Glutamatergic neuron (in vitro differentiated cells): ENCODE measurements at regions not wholly inside any gene's neighbourhood (a gene's known extent, or its start where the extent isn't known, plus 50 kb on each side); places are given as distances from the start of the nearest gene placed in this dataset.

Source experiments
- DNase-seq: peaks from one replicate; pipeline ENCODE4 v3.0.0; 2022
- H3K27ac Mint-ChIP-seq: one replicate; pipeline ENCODE4 v1.8.0; 2020; ENCODE audit warnings: mild to moderate bottlenecking, mixed read lengths, inconsistent platforms; ENCODE audit not compliant: unreplicated experiment
- H3K27me3 Mint-ChIP-seq: one replicate; pipeline ENCODE4 v1.8.0; 2020; ENCODE audit warnings: mild to moderate bottlenecking, moderate library complexity, mixed read lengths, inconsistent platforms; ENCODE audit not compliant: unreplicated experiment
- H3K36me3 Mint-ChIP-seq: one replicate; pipeline ENCODE4 v1.8.0; 2020; ENCODE audit warnings: mild to moderate bottlenecking, mixed read lengths, inconsistent platforms; ENCODE audit not compliant: unreplicated experiment
- H3K4me1 Mint-ChIP-seq: one replicate; pipeline ENCODE4 v1.8.0; 2020; ENCODE audit warnings: mild to moderate bottlenecking, low read depth, mixed read lengths, inconsistent platforms; ENCODE audit not compliant: unreplicated experiment
- H3K4me3 Mint-ChIP-seq: one replicate; pipeline ENCODE4 v1.8.0; 2020; ENCODE audit warnings: mild to moderate bottlenecking, mixed read lengths, inconsistent platforms; ENCODE audit not compliant: unreplicated experiment
- H3K9me3 Mint-ChIP-seq: one replicate; pipeline ENCODE4 v1.8.0; 2020; ENCODE audit warnings: mild to moderate bottlenecking, moderate library complexity, mixed read lengths, inconsistent platforms; ENCODE audit not compliant: unreplicated experiment
- TF ChIP-seq, protein P1 (sequence below): fragments of 200-600 bp; sonication (generic); IDR thresholded peaks from one replicate; pipeline ENCODE4 v1.5.0; 2021; ENCODE audit not compliant: partially characterized antibody, unreplicated experiment

DNA sequence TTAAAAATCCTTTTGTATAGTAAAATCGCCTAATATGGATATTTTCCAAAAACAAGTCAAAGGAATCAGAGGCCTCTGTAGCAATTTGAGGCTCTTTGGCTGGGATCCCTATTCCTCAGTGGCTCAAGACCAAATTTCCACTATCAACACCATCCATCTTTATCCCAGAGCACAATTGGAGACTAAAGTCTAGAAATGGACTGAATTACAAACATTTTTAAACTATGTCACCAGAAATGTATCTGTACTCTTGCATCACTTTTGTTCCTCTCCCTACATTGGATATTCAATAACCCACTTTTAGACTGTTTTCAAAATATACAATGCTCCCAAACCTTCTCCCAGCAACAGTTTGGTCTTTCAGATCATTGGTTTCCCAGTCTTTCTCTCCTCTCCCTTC lies 140.4 kb upstream of the KLHL29 start:
- Mint-ChIP-seq H3K4me1 (peaks cover 22% of the 10 kb centered on the region), H3K27me3 (peaks cover 7% of the 10 kb centered on the region), H3K4me3 (no peak overlapping the region), H3K9me3 (peaks cover 7% of the 10 kb centered on the region), H3K36me3 (no peaks in the 10 kb centered on the region), H3K27ac (no peak overlapping the region)
- TF ChIP-seq, protein P1, sequence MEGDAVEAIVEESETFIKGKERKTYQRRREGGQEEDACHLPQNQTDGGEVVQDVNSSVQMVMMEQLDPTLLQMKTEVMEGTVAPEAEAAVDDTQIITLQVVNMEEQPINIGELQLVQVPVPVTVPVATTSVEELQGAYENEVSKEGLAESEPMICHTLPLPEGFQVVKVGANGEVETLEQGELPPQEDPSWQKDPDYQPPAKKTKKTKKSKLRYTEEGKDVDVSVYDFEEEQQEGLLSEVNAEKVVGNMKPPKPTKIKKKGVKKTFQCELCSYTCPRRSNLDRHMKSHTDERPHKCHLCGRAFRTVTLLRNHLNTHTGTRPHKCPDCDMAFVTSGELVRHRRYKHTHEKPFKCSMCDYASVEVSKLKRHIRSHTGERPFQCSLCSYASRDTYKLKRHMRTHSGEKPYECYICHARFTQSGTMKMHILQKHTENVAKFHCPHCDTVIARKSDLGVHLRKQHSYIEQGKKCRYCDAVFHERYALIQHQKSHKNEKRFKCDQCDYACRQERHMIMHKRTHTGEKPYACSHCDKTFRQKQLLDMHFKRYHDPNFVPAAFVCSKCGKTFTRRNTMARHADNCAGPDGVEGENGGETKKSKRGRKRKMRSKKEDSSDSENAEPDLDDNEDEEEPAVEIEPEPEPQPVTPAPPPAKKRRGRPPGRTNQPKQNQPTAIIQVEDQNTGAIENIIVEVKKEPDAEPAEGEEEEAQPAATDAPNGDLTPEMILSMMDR = no peak
- DNase-seq = no peak

GRCh38 chr2:23246992-23247683 lies 137.8 kb upstream of the KLHL29 start:
- peaks cover 1% of the 10 kb centered on the region for H3K9me3 Mint-ChIP-seq
- no peak overlapping the region for H3K27ac Mint-ChIP-seq
- TF ChIP-seq, protein P1 = no peak
- no peak for DNase-seq
- no peak overlapping the region for H3K4me3 Mint-ChIP-seq
- peaks cover 4% of the 10 kb centered on the region for H3K4me1 Mint-ChIP-seq
- no peaks in the 10 kb centered on the region for H3K27me3 Mint-ChIP-seq
- H3K36me3 Mint-ChIP-seq = no peaks in the 10 kb centered on the region

DNA sequence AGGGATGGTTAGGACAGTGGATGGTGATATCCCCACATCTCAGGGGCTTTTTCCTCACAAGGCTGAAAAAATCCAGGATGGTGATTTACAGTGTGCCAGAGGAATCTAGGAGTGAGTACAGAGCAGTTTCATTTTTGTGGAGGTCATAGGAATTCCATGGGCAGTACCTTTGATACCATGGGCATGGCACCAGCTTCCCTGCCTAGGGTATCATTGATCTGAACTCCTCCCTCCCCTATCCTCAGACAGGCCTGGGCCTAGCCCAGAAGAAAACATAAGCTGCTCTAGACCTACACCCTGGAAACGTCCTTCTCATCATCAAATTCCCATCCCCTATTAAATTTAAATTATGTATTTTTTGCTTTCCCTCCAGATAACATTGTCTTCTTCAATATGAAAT lies 136.3 kb upstream of the KLHL29 start:
- no peak for DNase-seq
- H3K36me3 Mint-ChIP-seq = no peaks in the 10 kb centered on the region
- H3K4me3 Mint-ChIP-seq = no peak overlapping the region

GRCh38 chr2:23249348-23249747 lies 135.6 kb upstream of the KLHL29 start:
- Mint-ChIP-seq H3K4me1 (no peaks in the 10 kb centered on the region), H3K9me3 (peaks cover 1% of the 10 kb centered on the region), H3K36me3 (no peaks in the 10 kb centered on the region), H3K4me3 (no peak overlapping the region), H3K27me3 (no peaks in the 10 kb centered on the region), H3K27ac (no peak overlapping the region)
- TF ChIP-seq, protein P1 = no peak
- DNase-seq = no peak

More for the DNA sequence above, 136.3 kb upstream of the KLHL29 start:
- Mint-ChIP-seq H3K27ac (no peak overlapping the region), H3K9me3 (peaks cover 1% of the 10 kb centered on the region), H3K27me3 (no peaks in the 10 kb centered on the region), H3K4me1 (no peaks in the 10 kb centered on the region)
- TF ChIP-seq, protein P1 = no peak

- H3K9me3 Mint-ChIP-seq = peaks cover 1% of the 10 kb centered on the region
- no peak overlapping the region for H3K27ac Mint-ChIP-seq
- no peak for DNase-seq
- H3K4me3 Mint-ChIP-seq = no peak overlapping the region
- H3K36me3 Mint-ChIP-seq = no peaks in the 10 kb centered on the region
- H3K4me1 Mint-ChIP-seq = no peaks in the 10 kb centered on the region
- TF ChIP-seq, protein P1 = no peak
- no peaks in the 10 kb centered on the region for H3K27me3 Mint-ChIP-seq
These were observed 134.6 kb upstream of the KLHL29 start for GRCh38 chr2:23250371-23250770.
